OCI-LY7 (cell line): ENCODE measurements at regions not wholly inside any gene's neighbourhood (a gene's known extent, or its start where the extent isn't known, plus 50 kb on each side); places are given as distances from the start of the nearest gene placed in this dataset.

ENCODE experiments used
- BruUV-seq: library from RNA; stranded (reverse); fragments of 400-500 nt; replicated peaks from 2 replicates; lab custom pipeline; 2021; lab: Mats Ljungman, UMichigan
- CTCF ChIA-PET: fragments of 300-600 bp; sonication (Branson Sonifier 250); formaldehyde crosslinking; loops from one replicate; lab custom pipeline; 2022; ENCODE audit warnings: antibody characterized with exemption; ENCODE audit not compliant: unreplicated experiment; lab: Charles Lee
- POLR2A ChIA-PET: fragments of 300-600 bp; sonication (Branson Sonifier 250); formaldehyde crosslinking; loops from one replicate; lab custom pipeline; 2022; ENCODE audit warnings: antibody characterized with exemption; lab: Charles Lee
- DNase-seq: peaks from one replicate; pipeline ENCODE4 v3.0.0-alpha.2; 2015; ENCODE audit warnings: low spot score
- H2AFZ ChIP-seq: fragments of 200-600 bp; sonication (generic), shearing (Covaris generic); 2 replicates; pipeline ENCODE4 v1.6.1; 2014; ENCODE audit warnings: mild to moderate bottlenecking, antibody characterized with exemption, low read length, moderate library complexity
- H3K27ac ChIP-seq: fragments of 200-600 bp; sonication (generic); 2 replicates; pipeline ENCODE4 v1.5.1; 2014; ENCODE audit warnings: mixed run types, low read depth, mild to moderate bottlenecking, moderate library complexity, low read length, inconsistent platforms; ENCODE audit not compliant: poor library complexity, severe bottlenecking
- H3K36me3 ChIP-seq: fragments of 200-600 bp; sonication (generic); 2 replicates; pipeline ENCODE4 v1.6.1; 2014; ENCODE audit warnings: mild to moderate bottlenecking, antibody characterized with exemption, low read length, moderate library complexity, mixed read lengths; ENCODE audit not compliant: insufficient read depth
- H3K4me1 ChIP-seq: fragments of 200-600 bp; sonication (generic); 2 replicates; pipeline ENCODE4 v1.5.1; 2014; ENCODE audit warnings: mild to moderate bottlenecking, low read length; ENCODE audit not compliant: insufficient read depth, poor library complexity, severe bottlenecking
- H3K4me2 ChIP-seq: fragments of 200-600 bp; sonication (generic); 2 replicates; pipeline ENCODE4 v1.6.1; 2014; ENCODE audit warnings: mild to moderate bottlenecking, low read length
- H3K4me3 ChIP-seq: fragments of 200-600 bp; sonication (generic); 2 replicates; pipeline ENCODE4 v1.5.1; 2014; ENCODE audit warnings: mild to moderate bottlenecking, low read depth, low read length; ENCODE audit not compliant: poor library complexity, severe bottlenecking
- H3K79me2 ChIP-seq: fragments of 200-600 bp; sonication (generic); 2 replicates; pipeline ENCODE4 v1.6.1; 2016; ENCODE audit warnings: low read depth, mild to moderate bottlenecking, low read length, moderate library complexity, mixed read lengths; ENCODE audit not compliant: insufficient read depth
- H3K9me2 ChIP-seq: fragments of 200-600 bp; sonication (generic); 2 replicates; pipeline ENCODE4 v1.6.1; 2016; ENCODE audit warnings: mild to moderate bottlenecking, low read length, mixed read lengths; ENCODE audit not compliant: insufficient read depth
- H3K9me3 ChIP-seq: fragments of 200-600 bp; sonication (generic); 2 replicates; pipeline ENCODE4 v1.6.1; 2014; ENCODE audit warnings: mild to moderate bottlenecking, mixed run types, low read length, mixed read lengths
- H4K20me1 ChIP-seq: fragments of 200-600 bp; sonication (generic); 2 replicates; pipeline ENCODE4 v1.6.1; 2014; ENCODE audit warnings: mild to moderate bottlenecking, antibody characterized with exemption, low read length, moderate library complexity, mixed read lengths; ENCODE audit not compliant: insufficient read depth
- CTCF ChIP-seq: fragments of 200-600 bp; sonication (generic); conservative IDR thresholded peaks from 2 replicates; pipeline ENCODE4 v1.5.1; 2014; ENCODE audit warnings: mild to moderate bottlenecking, antibody characterized with exemption, low read length, moderate library complexity, mixed read lengths
- EZH2phosphoT487 ChIP-seq: fragments of 200-600 bp; sonication (generic); IDR thresholded peaks from 2 replicates; pipeline ENCODE4 v1.6.1; 2018; ENCODE audit warnings: low read depth, borderline replicate concordance, mild to moderate bottlenecking, mixed run types, antibody characterized with exemption, low read length, moderate library complexity, mixed read lengths
- intact Hi-C: fragments of 100-400 bp; cut with micrococcal nuclease; formaldehyde crosslinking; loops from one replicate; pipeline ENCODE4 v1.10.0; 2022; ENCODE audit not compliant: unreplicated experiment

GRCh38 chrX:3807906-3808305, 94.5 kb upstream of the PRKX start:
- CTCF ChIA-PET, result no interaction called here
- TF ChIP-seq CTCF (no peak), EZH2phosphoT487 (no peak)
- DNase-seq, result no peak

GRCh38 chrX:3806630-3807029, 93.2 kb upstream of the PRKX start:
- CTCF ChIA-PET, result no interaction called here
- Histone ChIP-seq H3K4me3 (no peak overlapping the region), H3K36me3 (no peaks in the 10 kb centered on the region), H3K4me1 (peaks cover 2% of the 10 kb centered on the region), H2AFZ (no peak overlapping the region), H3K9me2 (no peaks in the 10 kb centered on the region), H4K20me1 (no peaks in the 10 kb centered on the region), H3K4me2 (no peak overlapping the region), H3K79me2 (no peaks in the 10 kb centered on the region), H3K27ac (no peak overlapping the region), H3K9me3 (no peaks in the 10 kb centered on the region)
- POLR2A ChIA-PET, result no interaction called here
- no peak for TF ChIP-seq CTCF
- no peak for TF ChIP-seq EZH2phosphoT487
- intact Hi-C loops, result no loop called here
- DNase-seq, result no peak
- BruUV-seq, result no TSS peak

More at GRCh38 chrX:3807906-3808305, 94.5 kb upstream of the PRKX start:
- no TSS peak for BruUV-seq
- Histone ChIP-seq H3K4me3 (no peak overlapping the region), H3K36me3 (no peaks in the 10 kb centered on the region), H3K4me1 (peaks cover 10% of the 10 kb centered on the region), H2AFZ (no peak overlapping the region), H3K79me2 (no peaks in the 10 kb centered on the region), H3K4me2 (no peak overlapping the region), H4K20me1 (no peaks in the 10 kb centered on the region), H3K9me2 (no peaks in the 10 kb centered on the region), H3K9me3 (no peaks in the 10 kb centered on the region), H3K27ac (no peak overlapping the region)
- POLR2A ChIA-PET, result no interaction called here
- intact Hi-C loops, result no loop called here

GRCh38 chrX:3803713-3804112, 90.3 kb upstream of the PRKX start:
- Histone ChIP-seq H3K36me3 (no peaks in the 10 kb centered on the region), H3K79me2 (no peaks in the 10 kb centered on the region), H4K20me1 (no peaks in the 10 kb centered on the region), H3K9me2 (no peaks in the 10 kb centered on the region), H3K4me1 (no peaks in the 10 kb centered on the region), H2AFZ (no peak overlapping the region), H3K4me3 (no peak overlapping the region), H3K4me2 (no peak overlapping the region), H3K27ac (no peak overlapping the region), H3K9me3 (no peaks in the 10 kb centered on the region)
- TF ChIP-seq CTCF, result no peak
- TF ChIP-seq EZH2phosphoT487, result no peak
- ChIA-PET CTCF (no interaction called here), POLR2A (no interaction called here)
- DNase-seq, result no peak
- intact Hi-C loops, result no loop called here
- BruUV-seq, result no TSS peak
